Glutamatergic neuron (in vitro differentiated cells): ENCODE measurements at regions not wholly inside any gene's neighbourhood (a gene's known extent, or its start where the extent isn't known, plus 50 kb on each side); places are given as distances from the start of the nearest gene placed in this dataset.
A peak's percentile ranks its signal among the peaks of the same experiment; 100 is the strongest.
"Not testable (repeated sequence)": the region's sequence is repeated elsewhere in the genome, so short reads cannot be mapped to it uniquely, and the experiment has no call there.

Experiments
- DNase-seq: peaks from one replicate; pipeline ENCODE4 v3.0.0; 2022
- H3K27ac Mint-ChIP-seq: one replicate; pipeline ENCODE4 v1.8.0; 2020; ENCODE audit warnings: mild to moderate bottlenecking, mixed read lengths, inconsistent platforms; ENCODE audit not compliant: unreplicated experiment
- H3K27me3 Mint-ChIP-seq: one replicate; pipeline ENCODE4 v1.8.0; 2020; ENCODE audit warnings: mild to moderate bottlenecking, moderate library complexity, mixed read lengths, inconsistent platforms; ENCODE audit not compliant: unreplicated experiment
- H3K36me3 Mint-ChIP-seq: one replicate; pipeline ENCODE4 v1.8.0; 2020; ENCODE audit warnings: mild to moderate bottlenecking, mixed read lengths, inconsistent platforms; ENCODE audit not compliant: unreplicated experiment
- H3K4me1 Mint-ChIP-seq: one replicate; pipeline ENCODE4 v1.8.0; 2020; ENCODE audit warnings: mild to moderate bottlenecking, low read depth, mixed read lengths, inconsistent platforms; ENCODE audit not compliant: unreplicated experiment
- H3K4me3 Mint-ChIP-seq: one replicate; pipeline ENCODE4 v1.8.0; 2020; ENCODE audit warnings: mild to moderate bottlenecking, mixed read lengths, inconsistent platforms; ENCODE audit not compliant: unreplicated experiment
- H3K9me3 Mint-ChIP-seq: one replicate; pipeline ENCODE4 v1.8.0; 2020; ENCODE audit warnings: mild to moderate bottlenecking, moderate library complexity, mixed read lengths, inconsistent platforms; ENCODE audit not compliant: unreplicated experiment
- TF ChIP-seq, protein P1 (sequence below): fragments of 200-600 bp; sonication (generic); IDR thresholded peaks from one replicate; pipeline ENCODE4 v1.5.0; 2021; ENCODE audit not compliant: partially characterized antibody, unreplicated experiment

DNA sequence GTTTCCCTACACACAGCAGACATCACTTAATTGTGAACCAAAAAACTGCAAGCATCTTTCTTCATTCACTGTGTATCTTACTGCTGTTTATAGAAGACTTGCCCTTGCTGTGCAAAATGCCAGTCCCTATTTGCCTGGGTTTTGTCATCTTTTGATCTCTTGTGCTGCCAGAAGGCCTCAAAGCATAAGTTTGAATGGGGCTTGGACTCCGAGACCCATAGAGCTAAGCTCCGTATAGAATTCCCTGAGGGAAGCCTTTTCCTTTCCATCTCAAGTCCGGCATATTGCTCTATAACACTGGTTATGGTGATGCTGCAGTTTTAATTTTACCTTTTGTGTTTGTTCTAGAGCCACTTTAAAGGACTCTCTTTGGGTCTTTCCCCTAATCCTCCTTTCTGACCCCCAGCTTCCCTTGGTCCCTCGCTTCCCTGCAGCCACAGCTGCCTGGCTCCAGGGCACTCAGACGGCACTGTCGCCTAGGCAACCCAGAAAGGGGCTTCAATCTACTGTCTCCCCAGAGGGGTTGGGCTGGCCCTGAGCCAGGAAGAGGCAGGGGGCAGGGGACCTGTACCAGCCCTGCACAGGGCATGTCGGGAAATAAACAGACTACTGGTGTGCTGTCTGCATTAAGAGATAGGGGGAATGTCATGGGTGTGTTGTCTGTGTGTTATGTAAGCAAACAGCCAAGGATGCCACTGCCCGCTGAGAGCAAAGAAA, 73.4 kb upstream of the MELK start:
- Mint-ChIP-seq H3K27me3 (no peaks in the 10 kb centered on the region), H3K4me3 (peak overlapping the region; percentile 70), H3K27ac (peak overlapping the region; percentile 84), H3K4me1 (peaks cover 14% of the 10 kb centered on the region), H3K9me3 (no peaks in the 10 kb centered on the region), H3K36me3 (no peaks in the 10 kb centered on the region)
- peak; percentile 93 for DNase-seq
- TF ChIP-seq, protein P1, sequence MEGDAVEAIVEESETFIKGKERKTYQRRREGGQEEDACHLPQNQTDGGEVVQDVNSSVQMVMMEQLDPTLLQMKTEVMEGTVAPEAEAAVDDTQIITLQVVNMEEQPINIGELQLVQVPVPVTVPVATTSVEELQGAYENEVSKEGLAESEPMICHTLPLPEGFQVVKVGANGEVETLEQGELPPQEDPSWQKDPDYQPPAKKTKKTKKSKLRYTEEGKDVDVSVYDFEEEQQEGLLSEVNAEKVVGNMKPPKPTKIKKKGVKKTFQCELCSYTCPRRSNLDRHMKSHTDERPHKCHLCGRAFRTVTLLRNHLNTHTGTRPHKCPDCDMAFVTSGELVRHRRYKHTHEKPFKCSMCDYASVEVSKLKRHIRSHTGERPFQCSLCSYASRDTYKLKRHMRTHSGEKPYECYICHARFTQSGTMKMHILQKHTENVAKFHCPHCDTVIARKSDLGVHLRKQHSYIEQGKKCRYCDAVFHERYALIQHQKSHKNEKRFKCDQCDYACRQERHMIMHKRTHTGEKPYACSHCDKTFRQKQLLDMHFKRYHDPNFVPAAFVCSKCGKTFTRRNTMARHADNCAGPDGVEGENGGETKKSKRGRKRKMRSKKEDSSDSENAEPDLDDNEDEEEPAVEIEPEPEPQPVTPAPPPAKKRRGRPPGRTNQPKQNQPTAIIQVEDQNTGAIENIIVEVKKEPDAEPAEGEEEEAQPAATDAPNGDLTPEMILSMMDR, result no peak

DNA sequence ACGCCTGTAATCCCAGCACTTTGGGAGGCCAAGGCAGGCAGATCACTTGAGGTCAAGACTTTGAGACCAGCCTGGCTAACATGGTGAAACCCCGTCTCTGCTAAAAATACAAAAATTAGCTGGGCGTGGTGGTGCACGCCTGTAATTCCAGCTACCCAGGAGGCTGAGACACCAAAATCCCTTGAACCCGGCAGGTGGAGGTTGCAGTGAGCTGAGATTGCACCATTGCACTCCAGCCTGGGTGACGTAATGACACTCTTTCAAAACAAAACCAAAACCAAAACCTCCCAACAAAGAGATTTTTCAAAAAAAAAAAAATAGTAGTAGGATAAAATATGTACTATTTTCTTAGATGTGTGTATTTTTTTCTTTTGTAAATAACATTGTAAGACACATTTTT, 79.1 kb upstream of the MELK start:
- H3K27ac Mint-ChIP-seq, result not testable (repeated sequence)

DNA sequence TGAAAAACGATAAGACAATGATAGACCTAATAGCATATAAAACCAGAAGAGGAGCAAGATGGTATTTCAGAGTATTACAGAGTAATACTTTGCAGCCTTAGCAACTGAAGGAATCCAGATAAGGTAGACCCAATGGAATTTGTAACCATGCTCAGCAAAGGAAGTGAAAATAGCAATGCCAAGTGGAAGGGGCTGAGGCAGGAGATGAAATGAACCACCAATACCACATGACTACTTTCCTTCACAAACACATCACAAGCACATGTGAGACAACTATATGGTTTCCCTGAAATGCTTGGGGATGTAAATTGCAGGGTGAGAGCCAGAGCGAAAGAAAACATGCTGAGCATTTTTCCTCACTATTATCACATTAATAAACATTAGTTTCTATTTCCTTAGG, 79.8 kb upstream of the MELK start:
- H3K27ac Mint-ChIP-seq, result no peak overlapping the region
- no peak overlapping the region for H3K4me3 Mint-ChIP-seq
- no peak for DNase-seq
- no peaks in the 10 kb centered on the region for H3K9me3 Mint-ChIP-seq
- peaks cover 6% of the 10 kb centered on the region for H3K27me3 Mint-ChIP-seq
- no peaks in the 10 kb centered on the region for H3K36me3 Mint-ChIP-seq
- TF ChIP-seq, protein P1, result no peak
- H3K4me1 Mint-ChIP-seq, result peaks cover 14% of the 10 kb centered on the region

More for the DNA sequence above, 79.1 kb upstream of the MELK start:
- not testable (repeated sequence) for DNase-seq, H3K36me3 Mint-ChIP-seq, H3K27me3 Mint-ChIP-seq, H3K4me1 Mint-ChIP-seq, H3K9me3 Mint-ChIP-seq, H3K4me3 Mint-ChIP-seq

DNA sequence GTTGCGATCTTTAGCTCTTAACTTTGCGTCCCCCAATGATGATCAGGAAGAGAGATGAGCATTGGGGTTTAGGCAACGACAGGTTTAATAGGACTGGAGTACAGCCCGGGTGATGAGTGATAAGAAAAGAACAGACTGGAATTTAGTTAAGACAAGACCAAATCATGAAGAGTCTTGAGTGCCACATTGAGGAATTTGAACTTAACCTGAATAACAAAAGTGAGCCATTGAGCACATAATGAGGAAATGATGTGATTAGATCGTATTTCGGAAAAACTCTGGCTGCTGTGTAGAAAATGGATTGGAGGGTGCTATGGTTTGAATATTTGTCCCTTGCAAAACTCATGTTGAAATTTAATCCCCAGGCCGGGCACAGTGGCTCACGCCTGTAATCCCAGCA, 83.2 kb upstream of the MELK start:
- H3K4me1 Mint-ChIP-seq, result peaks cover 18% of the 10 kb centered on the region
- TF ChIP-seq, protein P1, result no peak
- peaks cover 10% of the 10 kb centered on the region for H3K27me3 Mint-ChIP-seq
- peak overlapping the region; percentile 13 for H3K4me3 Mint-ChIP-seq
- no peak overlapping the region for H3K27ac Mint-ChIP-seq
- DNase-seq, result no peak
- H3K36me3 Mint-ChIP-seq, result no peaks in the 10 kb centered on the region
- H3K9me3 Mint-ChIP-seq, result peaks cover 6% of the 10 kb centered on the region

DNA sequence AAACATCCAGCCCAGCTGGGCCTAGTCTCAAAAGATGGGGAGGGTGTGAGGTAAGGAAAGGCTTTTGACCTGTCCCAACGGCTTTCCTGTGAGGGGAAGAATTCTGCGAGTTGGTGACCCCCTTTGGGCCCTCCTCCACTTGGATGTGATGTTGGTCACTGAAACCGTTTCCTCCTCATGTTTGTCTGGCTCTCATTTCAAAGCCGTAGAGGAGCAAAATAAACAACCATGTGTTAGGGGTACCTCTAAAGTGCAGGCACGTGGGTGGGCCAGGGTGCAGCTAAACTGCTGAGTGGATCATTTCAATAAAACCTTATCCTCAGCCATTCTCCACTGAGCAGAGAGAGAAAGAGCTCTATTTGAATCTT, 84.3 kb upstream of the MELK start:
- DNase-seq, result no peak
- peaks cover 6% of the 10 kb centered on the region for H3K9me3 Mint-ChIP-seq
- peaks cover 10% of the 10 kb centered on the region for H3K27me3 Mint-ChIP-seq
- TF ChIP-seq, protein P1, result no peak
- no peaks in the 10 kb centered on the region for H3K36me3 Mint-ChIP-seq
- peak overlapping the region; percentile 93 for H3K4me3 Mint-ChIP-seq
- H3K4me1 Mint-ChIP-seq, result peaks cover 21% of the 10 kb centered on the region
- H3K27ac Mint-ChIP-seq, result peak overlapping the region; percentile 97
